ENCODE measurements at regions not wholly inside any gene's neighbourhood (a gene's known extent, or its start where the extent isn't known, plus 50 kb on each side); places are given as distances from the start of the nearest gene placed in this dataset.

DNA sequence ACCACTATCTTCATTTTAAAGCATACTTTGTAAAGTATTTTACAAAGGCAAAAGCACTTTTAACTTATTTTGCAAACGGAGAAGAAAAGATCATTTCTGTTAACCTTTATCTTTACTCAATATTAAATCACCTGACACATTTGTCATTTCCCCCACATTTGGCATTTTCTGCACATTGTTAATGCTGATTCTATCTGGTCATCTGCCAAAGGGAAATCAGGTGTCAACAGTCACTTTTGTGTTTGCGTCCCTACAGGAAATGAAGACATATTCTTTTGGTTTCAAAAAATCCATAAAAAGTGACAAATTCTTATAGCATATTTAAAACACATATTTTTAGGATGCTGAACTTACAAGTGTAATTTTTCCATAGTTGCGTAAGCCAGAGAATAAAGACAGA lies 191.3 kb upstream of the TMEM161B start:
- TF ChIP-seq POLR2A (IDR thresholded peaks at IDR 0.05) (no peak), EP300 (IDR thresholded peaks at IDR 0.05) (no peak), POLR2AphosphoS5 (IDR thresholded peaks at IDR 0.05) (no peak)
- TF ChIP-seq, protein P1, sequence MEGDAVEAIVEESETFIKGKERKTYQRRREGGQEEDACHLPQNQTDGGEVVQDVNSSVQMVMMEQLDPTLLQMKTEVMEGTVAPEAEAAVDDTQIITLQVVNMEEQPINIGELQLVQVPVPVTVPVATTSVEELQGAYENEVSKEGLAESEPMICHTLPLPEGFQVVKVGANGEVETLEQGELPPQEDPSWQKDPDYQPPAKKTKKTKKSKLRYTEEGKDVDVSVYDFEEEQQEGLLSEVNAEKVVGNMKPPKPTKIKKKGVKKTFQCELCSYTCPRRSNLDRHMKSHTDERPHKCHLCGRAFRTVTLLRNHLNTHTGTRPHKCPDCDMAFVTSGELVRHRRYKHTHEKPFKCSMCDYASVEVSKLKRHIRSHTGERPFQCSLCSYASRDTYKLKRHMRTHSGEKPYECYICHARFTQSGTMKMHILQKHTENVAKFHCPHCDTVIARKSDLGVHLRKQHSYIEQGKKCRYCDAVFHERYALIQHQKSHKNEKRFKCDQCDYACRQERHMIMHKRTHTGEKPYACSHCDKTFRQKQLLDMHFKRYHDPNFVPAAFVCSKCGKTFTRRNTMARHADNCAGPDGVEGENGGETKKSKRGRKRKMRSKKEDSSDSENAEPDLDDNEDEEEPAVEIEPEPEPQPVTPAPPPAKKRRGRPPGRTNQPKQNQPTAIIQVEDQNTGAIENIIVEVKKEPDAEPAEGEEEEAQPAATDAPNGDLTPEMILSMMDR (IDR thresholded peaks at IDR 0.05), result no peak
- intact Hi-C loops (cut with DNase I), result no loop called here
- Histone ChIP-seq H3K27me3 (no peaks in the 10 kb centered on the region), H3K4me3 (no peak overlapping the region), H3K36me3 (no peaks in the 10 kb centered on the region), H3K9me3 (no peaks in the 10 kb centered on the region), H3K4me1 (no peaks in the 10 kb centered on the region), H3K27ac (no peak overlapping the region)
- 81 to 82% methylated on average over 3 of the region's 3 CpGs for WGBS, 2 donors
- no peak for DNase-seq

DNA sequence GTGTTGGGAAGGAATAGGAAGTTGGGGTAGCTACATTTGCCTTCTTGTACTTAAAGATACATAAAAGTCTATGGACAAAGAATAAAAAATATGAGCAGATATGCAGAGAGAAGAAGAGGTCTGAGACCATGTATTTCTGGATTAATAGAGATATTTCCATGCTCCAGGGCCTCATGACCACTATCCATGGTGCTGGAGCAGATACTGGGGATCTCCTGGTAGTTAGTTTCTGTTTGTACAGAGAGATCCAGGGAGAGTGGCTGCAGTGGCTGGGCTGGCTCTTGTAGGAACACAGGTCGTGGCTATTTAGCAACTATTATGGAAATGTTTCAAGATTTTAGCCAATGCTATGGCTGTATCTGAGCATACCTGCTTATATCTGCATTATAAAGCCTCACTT lies 184.2 kb upstream of the TMEM161B start:
- H3K36me3 ChIP-seq, result no peaks in the 10 kb centered on the region
- intact Hi-C loops (cut with DNase I), result no loop called here
- no peak for DNase-seq
- TF ChIP-seq POLR2AphosphoS5 (IDR thresholded peaks at IDR 0.05) (no peak), POLR2A (IDR thresholded peaks at IDR 0.05) (no peak), EP300 (IDR thresholded peaks at IDR 0.05) (no peak)
- TF ChIP-seq, protein P1 (IDR thresholded peaks at IDR 0.05), result no peak
- no peaks in the 10 kb centered on the region for H3K4me1 ChIP-seq
- 7 to 22% methylated on average over 1 of the region's 1 CpG for WGBS, 2 donors
- H3K4me3 ChIP-seq, result no peak overlapping the region
- H3K9me3 ChIP-seq, result no peaks in the 10 kb centered on the region
- no peaks in the 10 kb centered on the region for H3K27me3 ChIP-seq
- H3K27ac ChIP-seq, result no peak overlapping the region

DNA sequence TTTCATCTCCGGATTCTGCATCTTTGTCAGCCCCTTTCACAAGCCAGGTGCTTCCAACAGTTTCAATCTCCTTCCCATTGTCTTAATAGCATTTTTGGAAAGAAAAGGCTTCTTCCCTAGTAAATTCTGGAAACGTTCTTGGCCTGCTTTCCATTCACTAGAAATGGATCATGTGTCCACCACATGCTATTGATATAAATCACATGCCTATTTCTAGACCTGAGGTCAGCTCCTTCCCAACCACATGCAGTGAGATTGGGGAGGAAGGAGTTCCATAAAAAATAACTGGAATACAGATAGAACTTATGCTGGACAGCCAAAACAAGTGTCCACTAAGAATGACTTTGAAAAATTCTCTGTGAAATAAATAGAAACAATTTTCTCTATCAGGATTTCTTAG lies 181.6 kb upstream of the TMEM161B start:
- Histone ChIP-seq H3K4me1 (no peaks in the 10 kb centered on the region), H3K27ac (no peak overlapping the region), H3K9me3 (no peaks in the 10 kb centered on the region), H3K36me3 (no peaks in the 10 kb centered on the region), H3K27me3 (no peaks in the 10 kb centered on the region), H3K4me3 (no peak overlapping the region)
- TF ChIP-seq POLR2A (IDR thresholded peaks at IDR 0.05) (no peak), POLR2AphosphoS5 (IDR thresholded peaks at IDR 0.05) (no peak), EP300 (IDR thresholded peaks at IDR 0.05) (no peak)
- TF ChIP-seq, protein P1 (IDR thresholded peaks at IDR 0.05), result no peak
- WGBS, 2 donors, result 60 to 70% methylated on average over 2 of the region's 2 CpGs
- intact Hi-C loops (cut with DNase I), result no loop called here
- DNase-seq, result no peak

DNA sequence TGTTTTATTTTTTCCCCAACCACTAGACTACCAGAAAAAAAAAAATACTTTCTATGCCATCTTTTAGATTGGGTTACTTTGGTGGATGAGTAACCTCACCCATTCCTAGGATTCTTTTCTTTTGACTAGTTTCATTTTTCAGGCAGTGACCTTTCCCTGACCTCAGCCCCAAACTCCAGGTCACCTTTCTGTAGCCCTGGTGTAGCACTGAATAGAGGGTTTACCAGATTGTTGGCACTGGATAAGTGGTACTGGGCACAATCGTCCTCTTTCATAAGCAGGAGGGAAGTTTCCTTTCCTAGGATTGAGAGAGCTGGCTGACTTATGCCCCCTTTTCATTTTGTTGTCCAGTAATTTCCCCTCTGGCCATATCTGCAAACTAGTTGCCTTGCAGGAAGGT lies 169.4 kb upstream of the TMEM161B start:
- WGBS, 2 donors, result 65 to 66% methylated on average over 1 of the region's 1 CpG
- no peak overlapping the region for H3K4me3 ChIP-seq
- H3K27ac ChIP-seq, result no peak overlapping the region
- intact Hi-C loops (cut with DNase I), result no loop called here
- H3K9me3 ChIP-seq, result no peaks in the 10 kb centered on the region
- no peaks in the 10 kb centered on the region for H3K4me1 ChIP-seq
- TF ChIP-seq POLR2A (IDR thresholded peaks at IDR 0.05) (no peak), POLR2AphosphoS5 (IDR thresholded peaks at IDR 0.05) (no peak), EP300 (IDR thresholded peaks at IDR 0.05) (no peak)
- TF ChIP-seq, protein P1 (IDR thresholded peaks at IDR 0.05), result no peak
- H3K27me3 ChIP-seq, result no peaks in the 10 kb centered on the region
- H3K36me3 ChIP-seq, result no peaks in the 10 kb centered on the region
- no peak for DNase-seq

DNA sequence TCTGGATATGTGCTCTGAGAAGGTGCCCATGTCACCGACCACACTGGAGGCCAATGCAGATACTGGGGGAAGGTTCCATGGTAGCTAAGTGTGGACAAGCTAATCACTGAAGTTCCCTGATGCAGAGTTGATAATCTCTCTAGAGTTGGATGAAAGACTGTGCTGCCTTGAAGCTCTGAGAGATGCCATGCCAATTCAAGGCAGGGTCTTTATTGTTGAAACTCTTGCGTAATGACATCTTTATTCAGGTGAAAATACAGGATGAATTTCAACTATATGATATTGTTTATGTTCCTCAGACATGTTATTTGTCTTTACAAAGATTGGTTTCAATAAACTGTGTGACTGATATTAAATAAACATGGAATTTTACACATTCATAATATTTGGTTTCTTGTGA lies 167.6 kb upstream of the TMEM161B start:
- H3K4me1 ChIP-seq, result no peaks in the 10 kb centered on the region
- 95 to 96% methylated on average over 2 of the region's 2 CpGs for WGBS, 2 donors
- intact Hi-C loops (cut with DNase I), result no loop called here
- no peak for DNase-seq
- H3K27ac ChIP-seq, result no peak overlapping the region
- TF ChIP-seq EP300 (IDR thresholded peaks at IDR 0.05), result no peak
- TF ChIP-seq POLR2A (IDR thresholded peaks at IDR 0.05), result no peak
- TF ChIP-seq POLR2AphosphoS5 (IDR thresholded peaks at IDR 0.05), result no peak
- TF ChIP-seq, protein P1 (IDR thresholded peaks at IDR 0.05), result no peak
- no peaks in the 10 kb centered on the region for H3K9me3 ChIP-seq
- H3K4me3 ChIP-seq, result no peak overlapping the region
- H3K36me3 ChIP-seq, result no peaks in the 10 kb centered on the region
- H3K27me3 ChIP-seq, result no peaks in the 10 kb centered on the region

Data from sigmoid colon (tissue), 6 donors.